COLO829 (cell line): ENCODE measurements at regions not wholly inside any gene's neighbourhood (a gene's known extent, or its start where the extent isn't known, plus 50 kb on each side); places are given as distances from the start of the nearest gene placed in this dataset.
"Not testable (repeated sequence)": the region's sequence is repeated elsewhere in the genome, so short reads cannot be mapped to it uniquely, and the experiment has no call there.

ENCODE experiments used
- DNase-seq: peaks from one replicate; pipeline ENCODE4 v3.0.0; 2012; ENCODE audit warnings: low spot score

DNA sequence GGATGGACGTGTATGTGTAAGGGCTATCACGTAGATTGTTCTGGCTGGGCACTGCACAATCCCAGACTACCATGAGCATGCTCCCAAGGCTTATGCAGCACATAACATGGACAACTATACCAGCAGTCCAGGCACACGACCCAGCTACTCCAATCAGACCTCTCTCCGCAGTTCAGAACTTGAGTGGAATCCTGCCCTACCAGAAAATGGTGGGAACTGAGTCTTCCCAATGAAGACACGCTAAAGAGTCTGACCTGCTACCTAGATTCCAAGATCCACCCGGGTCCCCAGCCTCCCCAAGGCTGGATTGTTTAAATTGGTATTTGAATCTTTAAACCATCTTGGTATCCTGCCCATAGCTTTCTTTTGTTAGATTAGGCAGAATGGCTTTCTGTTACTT is 251.3 kb upstream of the KAZN start:
- no peak for DNase-seq

DNA sequence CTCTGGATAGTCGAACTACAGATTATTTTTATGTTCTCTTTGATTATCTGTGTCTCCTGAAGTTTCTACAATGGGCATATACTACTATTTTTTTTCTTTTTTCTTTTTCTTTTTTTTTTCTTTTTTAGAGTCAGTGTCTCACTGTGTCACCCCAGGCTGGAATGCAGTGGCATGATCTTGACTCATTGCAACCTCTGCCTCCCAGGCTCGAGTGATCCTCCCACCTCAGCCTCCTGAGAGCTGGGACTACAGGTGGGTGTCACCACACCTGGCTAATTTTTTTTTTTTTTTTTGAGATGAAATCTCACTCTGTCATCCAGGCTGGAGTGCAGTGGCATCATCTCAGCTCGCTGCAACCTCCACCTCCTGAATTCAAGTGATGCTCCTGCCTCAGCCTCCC is 250.7 kb upstream of the KAZN start:
- DNase-seq, result no peak

DNA sequence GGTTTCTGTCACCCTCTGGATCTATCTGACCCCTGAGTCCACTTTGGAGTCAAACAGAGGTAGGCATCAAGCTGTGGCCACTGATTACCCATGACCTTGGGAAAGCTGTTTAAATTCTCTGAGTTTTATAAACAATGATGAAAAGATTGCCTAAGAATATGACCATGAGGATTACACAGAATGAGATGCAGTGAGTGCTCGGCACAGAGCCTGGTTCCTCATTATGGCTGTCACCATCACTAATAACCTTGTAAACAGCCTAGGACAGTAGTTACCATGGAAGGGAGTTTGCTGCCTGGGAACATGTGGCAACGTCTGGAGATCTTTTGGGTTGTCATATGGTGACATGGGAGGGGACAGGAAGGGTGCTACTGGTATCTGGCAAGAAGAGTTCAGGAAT is 248.3 kb upstream of the KAZN start:
- no peak for DNase-seq

DNA sequence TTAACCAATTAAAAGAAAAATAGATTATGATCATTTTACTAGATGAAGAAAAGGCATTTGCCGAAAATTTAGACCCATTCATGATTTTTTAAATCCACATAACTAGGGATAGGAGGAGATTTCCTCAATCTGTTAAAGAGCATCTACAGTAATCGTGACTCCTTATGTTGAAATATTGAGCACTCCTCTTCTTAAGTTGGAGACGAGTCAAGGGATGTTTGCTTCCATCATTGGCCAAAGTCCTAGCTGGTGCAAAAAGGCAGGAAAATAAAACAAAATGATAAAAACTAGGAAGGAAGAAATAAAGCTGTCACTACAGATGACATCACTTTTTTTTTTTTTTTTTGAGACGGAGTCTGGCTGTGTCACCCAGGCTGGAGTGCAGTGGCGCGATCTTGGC is 245.6 kb upstream of the KAZN start:
- DNase-seq, result no peak

DNA sequence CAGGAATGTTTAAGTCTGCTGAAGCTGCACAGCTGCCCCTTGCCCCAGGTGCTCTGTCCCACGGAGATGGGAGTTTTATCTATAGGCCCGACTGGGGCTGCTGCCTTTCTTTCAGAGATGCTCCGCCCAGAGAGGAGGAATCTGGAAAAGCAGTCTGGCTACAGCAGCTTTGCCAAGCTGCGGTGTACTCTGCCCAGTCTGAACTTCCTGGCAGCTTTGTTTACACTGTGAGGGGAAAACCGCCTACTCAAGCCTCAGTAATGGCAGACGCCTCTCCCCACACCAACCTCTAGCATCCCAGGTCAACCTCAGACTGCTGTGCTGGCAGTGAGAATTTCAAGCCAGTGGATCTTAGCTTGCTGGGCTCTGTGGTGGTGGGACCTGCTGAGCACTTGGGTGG is 237.5 kb upstream of the KAZN start:
- not testable (repeated sequence) for DNase-seq

DNA sequence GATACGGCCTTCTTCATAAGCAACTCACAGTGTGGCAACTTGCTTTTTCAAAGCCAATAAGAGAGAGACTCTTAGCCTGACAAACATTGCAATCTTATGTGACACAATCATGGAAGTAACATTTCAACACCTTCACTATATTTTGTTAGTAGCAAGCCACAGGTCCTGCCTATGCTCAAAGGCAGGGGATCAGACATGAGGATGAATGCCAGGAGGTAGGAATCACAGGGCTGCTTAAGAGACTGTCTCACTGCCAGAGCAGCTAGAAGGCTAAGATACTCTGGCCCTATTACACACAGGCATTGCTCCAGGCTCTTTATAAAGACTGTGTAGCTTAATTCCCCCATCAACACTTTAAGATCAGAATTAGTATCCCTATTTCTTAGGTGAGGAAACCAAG is 236.2 kb upstream of the KAZN start:
- no peak for DNase-seq

DNA sequence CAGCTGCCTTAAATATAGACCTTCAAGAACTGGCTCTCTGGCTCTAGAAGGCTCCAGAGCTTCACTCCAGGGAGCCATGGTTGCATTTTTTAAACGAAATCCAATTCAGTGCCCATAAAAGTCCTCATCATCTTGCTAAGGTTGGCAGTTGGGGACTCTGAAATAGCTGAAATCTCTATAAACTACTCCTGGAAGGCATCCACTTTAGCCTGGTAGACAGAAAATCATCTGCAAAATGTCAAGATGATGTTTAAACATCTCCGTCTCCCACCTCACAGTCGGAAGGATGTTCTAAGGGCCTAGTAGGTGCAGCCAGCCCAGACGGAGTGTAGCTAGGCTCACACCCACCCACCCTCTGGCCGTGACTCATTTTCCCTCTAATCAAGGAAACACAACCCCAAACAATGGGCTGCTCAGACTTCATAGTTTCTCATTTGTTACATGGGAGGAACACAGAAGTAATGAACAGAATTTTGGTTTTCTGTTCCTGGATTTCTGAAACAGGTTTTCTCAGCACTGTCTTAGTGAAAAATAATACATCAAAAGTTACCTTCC is 235.4 kb upstream of the KAZN start:
- no peak for DNase-seq

DNA sequence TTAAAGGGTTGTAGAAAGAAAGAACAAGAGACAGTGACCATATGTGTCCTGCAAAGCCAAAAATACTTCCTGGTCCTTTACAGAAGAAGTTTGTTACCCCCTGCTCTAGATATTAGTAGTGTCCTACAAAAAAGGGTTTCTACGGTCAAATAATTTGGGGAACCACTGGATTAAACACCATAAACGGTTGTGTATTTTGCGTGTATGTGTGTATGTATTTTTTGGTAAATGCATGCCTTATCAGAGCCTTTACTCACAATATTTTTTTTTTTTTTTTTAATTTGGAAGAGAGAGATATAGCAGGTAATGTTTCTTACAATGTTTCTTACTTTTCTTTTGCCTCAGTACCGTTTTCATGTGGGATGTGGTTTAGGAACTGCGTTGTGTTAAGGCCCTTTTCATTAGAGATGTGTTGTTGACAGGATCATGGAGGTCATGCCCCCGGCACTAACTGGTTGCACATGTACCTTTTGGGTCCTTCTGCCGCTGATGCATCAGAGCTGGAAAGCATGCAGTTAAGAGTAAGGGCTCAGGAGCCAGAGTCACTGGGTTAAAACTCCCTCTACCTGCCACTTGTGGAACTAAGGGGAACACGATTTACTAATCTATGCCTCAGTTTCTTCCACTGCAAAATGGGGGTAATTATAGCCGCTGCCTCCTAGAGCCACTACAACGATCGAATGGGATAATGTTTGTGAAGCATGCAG is 234.6 kb upstream of the KAZN start:
- DNase-seq, result no peak

DNA sequence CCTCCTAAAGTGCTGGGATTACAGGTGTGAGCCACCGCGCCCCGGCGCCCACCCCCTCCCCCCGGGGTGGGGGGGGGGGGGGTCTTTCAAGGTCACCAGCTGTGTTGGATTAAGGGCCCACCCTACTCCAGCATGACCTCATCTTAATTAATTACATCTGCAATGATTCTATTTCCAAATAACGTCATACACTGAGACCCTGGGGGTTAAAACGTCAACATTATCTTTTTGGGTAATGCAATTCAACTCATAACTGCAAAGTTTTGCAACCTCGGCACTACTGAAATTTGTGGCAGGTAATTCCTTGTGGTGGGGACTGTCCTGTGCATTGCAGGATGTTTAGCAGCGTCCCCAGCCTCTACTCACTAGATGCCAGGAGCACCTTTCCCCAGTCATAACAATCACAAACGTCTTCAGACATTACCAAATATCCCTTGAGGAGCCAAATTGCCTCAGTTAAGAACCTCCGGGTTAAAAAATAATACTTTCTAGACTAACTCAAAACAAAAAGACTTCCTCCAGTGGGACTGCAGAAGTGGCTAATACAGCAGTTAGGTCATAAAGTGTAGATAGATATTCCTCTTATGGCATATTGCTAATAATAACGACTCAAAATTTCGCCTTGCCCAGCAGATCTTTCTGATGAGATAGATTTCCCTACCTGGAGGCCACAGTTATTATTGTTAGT is 233.0 kb upstream of the KAZN start:
- DNase-seq, result no peak

DNA sequence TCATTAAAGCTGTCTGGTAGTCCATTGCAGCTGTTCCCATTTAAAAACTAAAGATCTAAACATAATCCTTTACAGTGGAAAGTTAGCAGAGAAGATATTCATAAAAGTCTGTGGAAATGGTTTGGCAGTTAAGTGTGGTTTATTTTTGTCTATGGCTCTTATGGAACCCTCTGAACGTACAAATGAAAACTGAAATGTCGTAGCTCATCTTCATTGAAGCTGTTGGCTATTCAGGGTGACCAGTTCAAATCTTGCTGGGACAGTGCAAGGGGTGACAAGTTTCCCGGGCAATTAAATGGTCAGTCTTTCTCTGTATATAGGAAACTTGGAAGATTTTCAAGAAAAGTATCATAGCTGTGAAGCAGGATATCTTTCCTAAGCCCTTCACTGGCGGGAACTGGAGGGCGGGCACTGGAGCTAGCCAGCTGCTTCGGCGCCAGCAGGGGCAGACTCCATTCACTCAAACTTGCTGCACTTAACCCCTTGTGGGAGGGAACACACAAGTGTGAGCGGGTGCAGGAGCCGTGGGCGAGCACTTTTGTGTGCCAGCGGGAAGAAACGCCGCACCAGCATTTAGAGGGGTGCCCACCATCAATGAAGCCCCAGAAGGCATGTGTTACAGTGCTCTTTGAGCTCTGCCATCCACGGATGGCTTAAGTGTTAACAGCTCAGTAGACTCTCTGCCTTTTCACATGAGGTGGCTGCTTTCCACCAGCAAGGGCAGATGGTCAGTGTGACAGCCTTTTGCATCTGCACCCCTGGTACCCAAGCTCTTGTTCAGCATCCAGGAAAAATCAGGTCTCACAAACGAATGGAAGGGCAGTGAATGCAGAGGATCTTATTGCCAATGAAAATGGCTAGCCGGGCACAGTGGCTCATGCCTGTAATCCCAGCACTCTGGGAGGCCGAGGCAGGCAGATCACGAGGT is 232.1 kb upstream of the KAZN start:
- DNase-seq, result no peak

DNA sequence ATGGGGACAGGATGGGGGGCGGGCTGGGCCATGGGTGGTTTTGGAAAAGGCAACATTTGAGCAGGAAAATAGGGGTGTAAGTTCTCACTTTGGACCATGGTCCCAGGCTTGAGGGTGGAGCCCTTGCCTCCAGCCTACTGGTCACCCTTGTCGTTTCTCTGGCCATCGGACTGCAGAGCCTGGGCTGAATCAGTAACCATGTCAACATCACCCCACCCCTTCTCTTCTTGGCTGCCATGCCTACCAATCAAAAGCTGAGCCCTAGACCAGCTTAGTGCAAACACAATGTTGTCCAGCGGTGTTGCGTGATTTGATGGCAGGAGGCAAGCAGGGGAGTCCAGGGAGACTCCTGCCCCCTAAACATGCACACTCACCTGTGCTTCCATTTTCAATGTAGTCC is 231.0 kb upstream of the KAZN start:
- no peak for DNase-seq

DNA sequence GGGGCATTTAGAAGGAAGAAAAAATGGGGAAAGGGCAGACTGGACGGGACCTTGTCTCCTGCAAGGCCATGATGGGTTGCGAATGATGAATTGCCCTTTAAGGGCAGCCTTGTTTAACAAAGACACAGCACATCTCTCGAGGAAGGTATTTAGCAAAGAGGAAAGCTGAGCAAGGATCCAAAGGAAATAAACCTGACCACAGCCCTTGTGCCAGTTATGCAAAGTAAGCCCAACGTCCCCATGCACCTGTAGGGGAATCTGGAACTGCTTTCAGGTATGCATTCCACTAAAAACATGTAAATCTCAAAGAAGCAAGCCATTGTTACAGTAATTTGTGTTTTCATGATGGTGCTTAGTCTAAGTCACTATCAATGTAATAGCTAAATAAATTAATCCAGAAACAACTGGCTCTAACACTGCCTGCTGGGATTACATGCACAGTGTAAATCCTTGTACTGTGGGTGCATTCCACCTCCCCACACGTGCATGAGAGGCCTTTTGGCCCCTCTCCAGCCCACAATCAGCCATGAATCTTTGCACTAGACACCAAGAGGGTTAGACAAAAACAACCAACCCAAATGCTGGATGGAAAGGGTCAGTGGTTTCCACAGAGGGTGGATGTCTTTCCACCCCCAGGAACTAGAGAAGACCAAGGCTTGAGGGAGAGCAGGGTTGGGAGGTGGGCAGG is 228.8 kb upstream of the KAZN start:
- no peak for DNase-seq

DNA sequence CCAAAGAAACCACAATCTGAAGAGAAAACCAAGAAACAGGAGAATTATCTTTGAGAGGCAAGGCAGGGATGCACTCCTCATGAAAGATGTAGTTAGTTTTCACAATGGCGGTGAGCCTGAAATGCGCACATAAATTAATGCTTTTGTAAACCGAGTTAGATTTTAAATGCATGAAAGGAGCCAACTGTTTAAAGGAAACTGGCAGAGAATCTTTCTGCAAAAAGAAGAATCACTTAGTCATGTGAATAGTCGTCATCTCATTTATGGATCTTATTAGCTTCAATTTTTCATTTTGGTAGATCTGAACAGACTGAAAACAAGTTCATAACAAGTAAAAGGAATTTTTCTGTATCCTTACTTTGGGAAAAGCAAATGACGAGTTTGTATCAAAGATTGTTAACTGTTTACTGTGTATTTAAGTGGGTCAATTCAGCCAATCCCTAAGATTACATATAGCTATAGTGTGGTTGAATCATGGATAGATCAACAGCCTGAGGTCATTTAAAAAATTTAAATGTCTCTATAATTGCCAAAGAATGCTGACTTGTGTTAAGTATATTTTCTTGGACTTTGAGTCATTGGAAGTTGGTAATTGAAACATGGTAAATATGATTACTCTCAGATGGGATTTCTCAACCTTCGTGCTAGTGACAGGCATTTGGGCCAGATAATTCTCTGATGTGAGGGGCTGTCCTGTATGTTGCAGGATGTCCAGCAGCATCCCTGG is 226.6 kb upstream of the KAZN start:
- no peak for DNase-seq

DNA sequence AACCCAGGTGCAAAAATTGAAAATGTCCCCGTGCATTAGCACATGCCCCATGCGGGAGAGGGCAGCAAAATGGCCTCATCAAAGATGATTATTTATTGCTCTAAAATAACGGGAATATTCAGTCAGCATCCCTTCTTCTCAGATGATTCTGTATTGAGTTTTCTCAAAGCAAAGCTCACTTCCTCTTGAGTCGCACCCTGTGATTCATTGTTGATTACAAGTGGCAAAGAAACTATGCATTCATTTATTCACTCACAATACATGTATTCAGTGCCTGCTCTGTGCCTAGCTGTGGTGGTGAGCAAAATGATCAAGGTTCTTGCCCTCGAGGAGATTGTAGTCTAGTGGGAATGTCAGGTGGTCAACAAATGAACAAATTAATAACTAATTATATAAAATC is 226.0 kb upstream of the KAZN start:
- DNase-seq, result no peak

DNA sequence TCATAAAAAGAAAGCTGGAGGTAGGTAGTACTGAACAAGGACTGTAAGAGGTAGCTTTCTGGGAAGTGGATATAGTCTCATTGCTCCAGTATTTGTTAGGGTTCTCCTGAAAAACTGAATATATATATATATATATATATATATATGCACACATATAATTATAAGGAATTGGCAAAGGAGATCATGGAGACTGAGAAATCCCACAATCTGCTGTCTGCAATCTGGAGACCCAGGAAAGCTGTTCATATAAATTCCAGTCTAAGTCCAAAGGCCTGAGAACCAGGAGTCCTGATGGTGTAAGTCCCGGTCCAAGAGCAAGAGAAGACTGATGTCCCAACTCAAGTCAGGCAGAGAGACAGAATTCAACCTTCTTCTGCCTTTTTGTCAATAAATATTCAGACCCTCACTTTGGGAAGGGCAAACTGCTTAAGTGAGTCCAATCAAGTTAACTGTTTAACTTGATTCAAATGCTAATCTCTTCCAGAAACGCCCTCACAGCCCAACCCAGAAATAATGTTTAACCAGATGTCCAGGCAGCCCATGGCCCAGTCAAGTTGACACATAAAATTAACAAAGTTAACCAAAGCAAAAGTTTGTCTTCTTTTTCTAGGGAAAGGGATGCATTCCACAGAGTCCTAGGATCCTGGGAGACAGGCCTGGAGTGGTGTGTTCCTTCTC is 225.3 kb upstream of the KAZN start:
- DNase-seq, result no peak

DNA sequence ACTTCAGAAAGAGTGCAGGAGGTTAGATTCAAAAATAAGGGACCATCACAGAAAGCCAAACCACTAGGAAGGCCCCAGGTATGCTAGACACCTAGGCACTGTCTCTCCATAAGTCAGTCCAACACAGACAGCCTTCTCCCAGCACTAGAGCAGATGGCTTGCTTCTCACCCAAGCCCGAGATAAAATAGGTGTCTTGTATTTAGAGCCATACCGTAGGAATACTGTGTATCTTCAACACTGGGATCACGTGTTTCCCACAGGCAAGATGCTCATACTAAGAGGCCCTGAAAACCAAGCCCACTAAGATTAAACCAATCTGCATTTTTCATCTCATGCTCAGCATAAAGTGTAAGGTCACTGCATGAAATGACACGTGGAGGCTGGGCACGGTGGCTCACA is 223.3 kb upstream of the KAZN start:
- no peak for DNase-seq

DNA sequence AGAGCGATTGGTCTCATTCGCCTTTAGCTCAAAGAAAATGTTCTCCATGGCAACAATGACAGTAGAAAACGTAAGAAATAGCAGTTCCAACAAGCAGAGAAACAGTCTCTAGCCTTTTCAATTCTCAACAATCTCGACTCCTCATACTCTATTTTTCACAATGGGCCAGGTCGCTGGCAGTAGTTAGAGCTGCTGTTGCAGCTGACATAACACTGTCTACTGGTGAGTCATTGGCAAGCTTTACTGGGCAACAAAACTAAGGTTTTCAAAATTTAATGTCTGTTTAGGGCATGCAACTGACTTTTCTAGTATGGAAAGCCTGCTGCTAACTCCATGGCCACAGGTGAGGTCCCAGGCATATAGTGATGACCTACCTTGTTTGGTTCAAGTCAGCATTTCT is 221.1 kb upstream of the KAZN start:
- no peak for DNase-seq

DNA sequence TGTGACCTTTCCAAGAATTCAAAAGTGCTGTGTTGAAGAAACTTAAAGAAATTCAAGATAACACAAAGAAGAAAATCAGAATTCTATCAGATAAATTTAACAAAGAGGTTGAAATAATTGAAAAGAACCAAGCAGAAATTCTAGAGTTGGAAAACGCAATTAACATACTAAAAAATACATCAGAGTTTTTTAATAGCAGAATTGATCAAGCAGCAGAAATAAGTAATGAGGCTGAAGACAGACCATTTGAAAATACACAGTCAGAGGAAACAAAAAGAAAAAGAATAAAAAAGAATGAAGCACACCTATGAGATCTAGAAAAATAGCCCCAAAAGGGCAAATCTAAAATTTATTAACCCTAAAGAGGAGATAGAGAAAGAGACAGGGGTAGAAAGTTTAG is 218.1 kb upstream of the KAZN start:
- no peak for DNase-seq

DNA sequence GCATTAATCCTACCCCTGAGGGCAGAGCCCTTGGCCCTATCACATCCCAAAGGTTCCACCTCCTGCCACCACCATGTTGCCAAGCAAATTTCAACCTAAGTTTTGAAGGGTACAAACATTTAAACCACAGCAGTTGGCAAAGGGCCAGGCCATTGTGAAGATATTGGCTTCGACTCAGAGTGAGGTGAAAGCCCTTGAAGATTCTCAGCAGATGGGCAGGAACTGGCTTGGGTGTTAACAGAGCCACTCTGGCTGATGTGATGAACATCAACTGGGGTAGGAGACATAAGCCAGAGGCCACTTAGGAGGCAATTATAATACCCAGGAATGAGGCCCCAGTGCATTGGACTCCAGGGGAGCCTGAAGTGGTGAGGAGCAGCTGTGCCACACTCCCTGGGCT is 207.7 kb upstream of the KAZN start:
- DNase-seq, result no peak

DNA sequence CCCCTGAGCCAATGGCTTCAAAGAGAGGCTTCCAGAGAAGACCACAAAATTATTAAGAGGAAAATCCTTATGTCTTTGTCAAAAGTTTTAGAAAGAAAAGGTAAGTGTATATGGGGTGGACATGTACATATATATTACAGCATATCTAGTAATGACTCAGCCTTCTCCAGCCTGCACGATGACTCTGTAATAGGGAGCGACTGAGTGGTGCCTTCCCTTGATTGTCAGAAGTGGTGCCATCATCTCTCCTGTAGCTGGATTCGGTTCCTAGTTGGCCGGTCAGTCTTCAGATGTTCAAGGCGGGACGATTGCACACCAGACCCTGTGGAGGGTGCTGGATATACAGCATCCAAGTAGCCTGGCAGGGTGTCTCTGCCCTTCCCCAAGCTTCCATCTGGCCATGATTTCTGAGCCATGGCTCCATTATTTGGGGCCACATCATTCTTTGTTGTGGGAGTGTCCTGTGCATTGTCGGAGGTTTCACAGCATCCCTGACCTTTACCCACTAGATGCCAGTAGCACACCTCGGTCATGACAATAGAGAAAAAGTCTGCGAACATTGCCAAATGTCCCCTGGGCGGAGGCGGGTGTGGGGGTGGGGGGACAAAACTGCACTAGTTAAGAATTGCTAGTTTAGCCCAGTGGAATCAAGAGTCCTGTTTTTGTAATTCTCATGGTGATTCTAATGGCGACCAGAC is 206.2 kb upstream of the KAZN start:
- no peak for DNase-seq
